SK-N-SH (cell line): ENCODE measurements at regions not wholly inside any gene's neighbourhood (a gene's known extent, or its start where the extent isn't known, plus 50 kb on each side); places are given as distances from the start of the nearest gene placed in this dataset.
A peak's percentile ranks its signal among the peaks of the same experiment; 100 is the strongest.

Experiments
- CTCF ChIA-PET: fragments of 300-600, 350-600 bp; formaldehyde crosslinking; extraction: SDS; loops from one replicate; lab custom pipeline; 2021; lab: Yijun Ruan, JAX
- POLR2A ChIA-PET: fragments of 350-600 bp; sonication (Branson Sonifier 250); formaldehyde crosslinking; extraction: SDS; loops from one replicate; lab custom pipeline; 2020; ENCODE audit warnings: antibody characterized with exemption, inconsistent platforms; lab: Yijun Ruan, JAX
- DNase-seq: peaks from one replicate; pipeline ENCODE4 v3.0.0; 2012
- H2AFZ ChIP-seq: fragments of 200-600 bp; sonication (generic); 2 replicates; pipeline ENCODE4 v1.8.1; 2016; ENCODE audit warnings: antibody characterized with exemption, mild to moderate bottlenecking, low read depth
- H3F3A ChIP-seq: fragments of 200-600 bp; sonication (generic); replicated peaks from 2 replicates; pipeline ENCODE3; 2016; ENCODE audit warnings: antibody characterized with exemption, mild to moderate bottlenecking; ENCODE audit not compliant: insufficient read depth
- H3K27ac ChIP-seq, 2 experiments: fragments of 200-500 bp in 1 of 2; fragments of 200-600 bp in 1 of 2; sonication (Bioruptor generic) in 1 of 2; sonication (generic), shearing (Covaris generic) in 1 of 2; 2 replicates each; pipeline versions ENCODE4 v1.5.1 to v1.6.1; 2014 to 2016; ENCODE audit warnings: low read depth in 2 of 2, inconsistent platforms in 1 of 2, low read length in 1 of 2, mild to moderate bottlenecking in 1 of 2, mixed read lengths in 1 of 2
- H3K27me3 ChIP-seq: fragments of 200-600 bp; sonication (generic), shearing (Covaris generic); 2 replicates; pipeline ENCODE4 v1.6.1; 2016; ENCODE audit warnings: mixed run types; ENCODE audit not compliant: insufficient read depth
- H3K36me3 ChIP-seq, 2 experiments: fragments of 200-500 bp in 1 of 2; fragments of 200-600 bp in 1 of 2; sonication (Bioruptor generic) in 1 of 2; sonication (generic) in 1 of 2; replicated peaks in 1 of 2; 2 replicates each; pipeline versions ENCODE3 to v1.5.1; 2014 to 2016; ENCODE audit warnings: low read length in 1 of 2, mild to moderate bottlenecking in 1 of 2; ENCODE audit not compliant: insufficient read depth in 2 of 2, control insufficient read depth in 1 of 2
- H3K4me1 ChIP-seq, 2 experiments: fragments of 200-500 bp in 1 of 2; fragments of 200-600 bp in 1 of 2; sonication (Bioruptor generic) in 1 of 2; sonication (generic), shearing (Covaris generic) in 1 of 2; 2 replicates each; pipeline versions ENCODE4 v1.5.1 to v1.6.1; 2014 to 2016; ENCODE audit warnings: low read depth in 1 of 2, low read length in 1 of 2, mixed run types in 1 of 2; ENCODE audit not compliant: insufficient read depth in 2 of 2, control insufficient read depth in 1 of 2
- H3K4me2 ChIP-seq: fragments of 200-600 bp; sonication (generic), shearing (Covaris generic); 2 replicates; pipeline ENCODE4 v1.6.1; 2017; ENCODE audit warnings: mixed run types
- H3K4me3 ChIP-seq, 2 experiments: fragments of 200-500 bp in 1 of 2; fragments of 200-600 bp in 1 of 2; sonication (Bioruptor generic) in 1 of 2; sonication (generic), shearing (Covaris generic) in 1 of 2; 2 replicates each; pipeline versions ENCODE4 v1.5.1 to v1.8.1; 2014 to 2016; ENCODE audit warnings: low read depth in 2 of 2, inconsistent platforms in 1 of 2, low read length in 1 of 2, mild to moderate bottlenecking in 1 of 2, mixed read lengths in 1 of 2, moderate library complexity in 1 of 2
- H3K79me2 ChIP-seq: fragments of 200-600 bp; sonication (generic); 2 replicates; pipeline ENCODE4 v1.8.1; 2017; ENCODE audit warnings: mild to moderate bottlenecking; ENCODE audit not compliant: insufficient read depth
- H3K9ac ChIP-seq: fragments of 200-600 bp; sonication (generic); 2 replicates; pipeline ENCODE4 v1.6.1; 2017; ENCODE audit warnings: mixed run types
- H3K9me2 ChIP-seq: fragments of 200-600 bp; sonication (generic); 2 replicates; pipeline ENCODE4 v1.6.1; 2017; ENCODE audit warnings: mixed run types
- H3K9me3 ChIP-seq: fragments of 200-600 bp; sonication (generic); 2 replicates; pipeline ENCODE4 v1.6.1; 2017; ENCODE audit warnings: mixed run types, mild to moderate bottlenecking, moderate library complexity
- H4K20me1 ChIP-seq: fragments of 200-600 bp; sonication (generic); 2 replicates; pipeline ENCODE4 v1.6.1; 2017; ENCODE audit warnings: mild to moderate bottlenecking, mixed run types; ENCODE audit not compliant: insufficient read depth
- ELF1 ChIP-seq: IDR thresholded peaks from 2 replicates; pipeline ENCODE4 v1.4.0; 2012
- EP300 ChIP-seq, 2 experiments: IDR thresholded peaks; 2 replicates each; pipeline versions ENCODE4 v1.4.0 to v1.6.1; 2012; ENCODE audit warnings: borderline replicate concordance in 1 of 2, low read depth in 1 of 2, low read length in 1 of 2
- FOXJ3 ChIP-seq: sonication (generic); formaldehyde crosslinking; IDR thresholded peaks from 2 replicates; pipeline ENCODE4 v1.5.1; 2020; ENCODE audit warnings: mild to moderate bottlenecking, missing genetic modification reagents
- FOXM1 ChIP-seq: IDR thresholded peaks from 2 replicates; pipeline ENCODE4 v1.4.0; 2012; ENCODE audit warnings: low read depth, mild to moderate bottlenecking
- MEF2A ChIP-seq: IDR thresholded peaks from 2 replicates; pipeline ENCODE4 v1.4.0; 2012; ENCODE audit warnings: low read depth, borderline replicate concordance
- MXI1 ChIP-seq: IDR thresholded peaks from 2 replicates; pipeline ENCODE4 v1.6.1; 2012; ENCODE audit warnings: mild to moderate bottlenecking, low read depth, low read length, improper control_type of control experiment
- RAD21 ChIP-seq: IDR thresholded peaks from 2 replicates; pipeline ENCODE4 v1.6.1; 2012; ENCODE audit warnings: mild to moderate bottlenecking, low read length
- RCOR1 ChIP-seq: fragments of 150-350 bp; IDR thresholded peaks from 2 replicates; pipeline ENCODE4 v1.6.1; 2017; ENCODE audit warnings: antibody characterized with exemption, low read length
- RFX5 ChIP-seq: IDR thresholded peaks from 2 replicates; pipeline ENCODE4 v1.6.1; 2012; ENCODE audit warnings: mild to moderate bottlenecking, improper control_type of control experiment, low read length
- SMC3 ChIP-seq: IDR thresholded peaks from 2 replicates; pipeline ENCODE4 v1.6.1; 2012; ENCODE audit warnings: low read depth, low read length, improper control_type of control experiment
- TAF1 ChIP-seq: IDR thresholded peaks from 2 replicates; pipeline ENCODE4 v1.6.1; 2012; ENCODE audit warnings: low read depth, mild to moderate bottlenecking, low read length, moderate library complexity, borderline replicate concordance
- TCF12 ChIP-seq: IDR thresholded peaks from 2 replicates; pipeline ENCODE4 v1.4.0; 2012
- USF2 ChIP-seq: fragments of 150-350 bp; IDR thresholded peaks from 2 replicates; pipeline ENCODE4 v1.6.1; 2017; ENCODE audit warnings: antibody characterized with exemption, low read length, low read depth, borderline replicate concordance
- YY1 ChIP-seq: IDR thresholded peaks from 2 replicates; pipeline ENCODE4 v1.4.0; 2012; ENCODE audit warnings: low read depth, mild to moderate bottlenecking
- WGBS: methylation state at CpG from one replicate; pipeline ENCODE4 v1.1.6; 2017; ENCODE audit warnings: low lambda C conversion rate; 5-methylcytosine and 5-hydroxymethylcytosine counted together

- TF ChIP-seq RCOR1 (peak; percentile 57), RFX5 (no peak), TAF1 (no peak), USF2 (no peak), RAD21 (no peak), TCF12 (no peak), EP300 (IDR thresholded peaks at IDR 0.05; ENCODE audit: borderline replicate concordance in 1 of 2, low read depth in 1 of 2, low read length in 1 of 2) (0 out of 4 replicates have a peak, but pooled peaks of 1 of the 2 experiments have one; percentile 27)
Measured at GRCh38 chr15:70432924-70433495, 330.3 kb downstream of the UACA start (continued).

- H3K4me2 ChIP-seq: no peak overlapping the region
- DNase-seq: no peak
- peaks cover 6% of the 10 kb centered on the region; the same call in 1 of the 2 replicates for H3K27me3 ChIP-seq
- no CpG with 5 or more reads among the region's 4 CpGs for WGBS
- H3K4me3 ChIP-seq: no peak overlapping the region
- no peaks in the 10 kb centered on the region for H3K9me2 ChIP-seq
- no peak overlapping the region for H2AFZ ChIP-seq
- H3K4me1 ChIP-seq: peaks cover 0 to 40% of the 10 kb centered on the region in 2 experiments; a peak in 2 of 4 replicates
- H3K9me3 ChIP-seq: no peaks in the 10 kb centered on the region
- TF ChIP-seq MEF2A (no peak), MXI1 (no peak), TAF1 (no peak)
- CTCF ChIA-PET: interaction anchor here (2.1 to 3.0 kb wide), 3 partner anchors 29 to 56 kb away, joined by 7 to 32 read pairs (median 17); no protein-coding TSS in a partner anchor
- no peaks in the 10 kb centered on the region for H3K36me3 ChIP-seq
- no peaks in the 10 kb centered on the region for H3K79me2 ChIP-seq
- H4K20me1 ChIP-seq: no peaks in the 10 kb centered on the region
- H3K27ac ChIP-seq: peak overlapping the region in 1 of 2 experiments; percentile 71; a peak in 2 of 4 replicates
- POLR2A ChIA-PET: no interaction called here
- no peaks in the 10 kb centered on the region for H3F3A ChIP-seq
- no peak overlapping the region for H3K9ac ChIP-seq
Measured at GRCh38 chr15:70431854-70432253, 331.5 kb downstream of the UACA start.

- H3K9ac ChIP-seq: no peak overlapping the region
- no peak overlapping the region for H3K4me2 ChIP-seq
- H4K20me1 ChIP-seq: no peaks in the 10 kb centered on the region
- no peaks in the 10 kb centered on the region for H3K9me3 ChIP-seq
- WGBS: 47% methylated on average over 1 of the region's 1 CpG
- H3K27me3 ChIP-seq: peaks cover 6% of the 10 kb centered on the region; the same call in 1 of the 2 replicates
- no peaks in the 10 kb centered on the region for H3K36me3 ChIP-seq
- H3F3A ChIP-seq: no peaks in the 10 kb centered on the region
- ChIA-PET POLR2A (no interaction called here), CTCF (no interaction called here)
- no peak overlapping the region for H3K4me3 ChIP-seq
- H3K4me1 ChIP-seq: peaks cover 0 to 39% of the 10 kb centered on the region in 2 experiments; a peak in 2 of 4 replicates
- TF ChIP-seq FOXM1 (no peak), FOXJ3 (CRISPR knock-in tag) (no peak), SMC3 (no peak), MXI1 (no peak), ELF1 (no peak), YY1 (no peak), RCOR1 (no peak), RFX5 (no peak), TCF12 (no peak)
- TF ChIP-seq, all 33 proteins: peak for 0
- no peaks in the 10 kb centered on the region for H3K9me2 ChIP-seq
- no peak overlapping the region for H2AFZ ChIP-seq
- no peak overlapping the region for H3K27ac ChIP-seq
- H3K79me2 ChIP-seq: no peaks in the 10 kb centered on the region
- no peak for DNase-seq
Measured at GRCh38 chr15:70430069-70430468, 332.4 kb upstream of the TLE3 start.
